H1 (cell line): ENCODE measurements at regions not wholly inside any gene's neighbourhood (a gene's known extent, or its start where the extent isn't known, plus 50 kb on each side); places are given as distances from the start of the nearest gene placed in this dataset.

Source experiments
- CHD1 ChIP-seq: IDR thresholded peaks from 2 replicates; pipeline ENCODE4 v1.6.1; 2012; ENCODE audit warnings: low read depth, low read length, improper control_type of control experiment
- CREB1 ChIP-seq: IDR thresholded peaks from 2 replicates; pipeline ENCODE4 v1.6.1; 2012; ENCODE audit warnings: inconsistent platforms
- TF ChIP-seq, protein P1 (sequence below): fragments of 300-600 bp; sonication (generic); IDR thresholded peaks from 2 replicates; pipeline ENCODE4 v1.7.1; 2012; ENCODE audit warnings: low read length, moderate library complexity, mild to moderate bottlenecking, inconsistent platforms; ENCODE audit not compliant: insufficient replicate concordance
- TF ChIP-seq, protein P2 (sequence below), 3 experiments: IDR thresholded peaks; 1 replicate in 2 of 3; 2 replicates in 1 of 3; pipeline versions ENCODE4 v1.5.1 to v1.6.1; 2011; ENCODE audit warnings: low read length in 3 of 3, mild to moderate bottlenecking in 3 of 3, inconsistent platforms in 2 of 3, low read depth in 1 of 3, moderate library complexity in 1 of 3; ENCODE audit not compliant: insufficient read depth in 1 of 3; ENCODE audit errors: control extremely low read depth in 1 of 3

DNA sequence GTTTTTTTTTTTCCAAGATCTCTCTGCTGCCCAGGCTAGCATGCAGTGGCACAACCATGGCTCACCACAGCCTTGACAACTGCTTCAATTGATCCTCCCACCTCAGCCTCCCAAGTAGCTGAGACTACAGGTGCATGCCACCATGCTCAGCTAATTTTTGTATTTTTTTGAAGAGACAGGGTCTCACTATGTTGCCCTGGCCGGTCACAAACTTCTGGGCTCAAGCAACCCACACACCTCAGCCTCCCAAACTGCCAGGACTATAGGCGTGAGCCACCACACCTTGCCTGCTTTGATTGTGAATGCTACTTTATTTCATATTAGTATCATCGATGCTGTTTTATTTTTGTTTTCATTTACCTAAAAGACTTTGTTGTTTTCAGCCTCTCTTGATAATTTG, 81.5 kb upstream of the GNAZ start (continued):
- TF ChIP-seq, protein P1, sequence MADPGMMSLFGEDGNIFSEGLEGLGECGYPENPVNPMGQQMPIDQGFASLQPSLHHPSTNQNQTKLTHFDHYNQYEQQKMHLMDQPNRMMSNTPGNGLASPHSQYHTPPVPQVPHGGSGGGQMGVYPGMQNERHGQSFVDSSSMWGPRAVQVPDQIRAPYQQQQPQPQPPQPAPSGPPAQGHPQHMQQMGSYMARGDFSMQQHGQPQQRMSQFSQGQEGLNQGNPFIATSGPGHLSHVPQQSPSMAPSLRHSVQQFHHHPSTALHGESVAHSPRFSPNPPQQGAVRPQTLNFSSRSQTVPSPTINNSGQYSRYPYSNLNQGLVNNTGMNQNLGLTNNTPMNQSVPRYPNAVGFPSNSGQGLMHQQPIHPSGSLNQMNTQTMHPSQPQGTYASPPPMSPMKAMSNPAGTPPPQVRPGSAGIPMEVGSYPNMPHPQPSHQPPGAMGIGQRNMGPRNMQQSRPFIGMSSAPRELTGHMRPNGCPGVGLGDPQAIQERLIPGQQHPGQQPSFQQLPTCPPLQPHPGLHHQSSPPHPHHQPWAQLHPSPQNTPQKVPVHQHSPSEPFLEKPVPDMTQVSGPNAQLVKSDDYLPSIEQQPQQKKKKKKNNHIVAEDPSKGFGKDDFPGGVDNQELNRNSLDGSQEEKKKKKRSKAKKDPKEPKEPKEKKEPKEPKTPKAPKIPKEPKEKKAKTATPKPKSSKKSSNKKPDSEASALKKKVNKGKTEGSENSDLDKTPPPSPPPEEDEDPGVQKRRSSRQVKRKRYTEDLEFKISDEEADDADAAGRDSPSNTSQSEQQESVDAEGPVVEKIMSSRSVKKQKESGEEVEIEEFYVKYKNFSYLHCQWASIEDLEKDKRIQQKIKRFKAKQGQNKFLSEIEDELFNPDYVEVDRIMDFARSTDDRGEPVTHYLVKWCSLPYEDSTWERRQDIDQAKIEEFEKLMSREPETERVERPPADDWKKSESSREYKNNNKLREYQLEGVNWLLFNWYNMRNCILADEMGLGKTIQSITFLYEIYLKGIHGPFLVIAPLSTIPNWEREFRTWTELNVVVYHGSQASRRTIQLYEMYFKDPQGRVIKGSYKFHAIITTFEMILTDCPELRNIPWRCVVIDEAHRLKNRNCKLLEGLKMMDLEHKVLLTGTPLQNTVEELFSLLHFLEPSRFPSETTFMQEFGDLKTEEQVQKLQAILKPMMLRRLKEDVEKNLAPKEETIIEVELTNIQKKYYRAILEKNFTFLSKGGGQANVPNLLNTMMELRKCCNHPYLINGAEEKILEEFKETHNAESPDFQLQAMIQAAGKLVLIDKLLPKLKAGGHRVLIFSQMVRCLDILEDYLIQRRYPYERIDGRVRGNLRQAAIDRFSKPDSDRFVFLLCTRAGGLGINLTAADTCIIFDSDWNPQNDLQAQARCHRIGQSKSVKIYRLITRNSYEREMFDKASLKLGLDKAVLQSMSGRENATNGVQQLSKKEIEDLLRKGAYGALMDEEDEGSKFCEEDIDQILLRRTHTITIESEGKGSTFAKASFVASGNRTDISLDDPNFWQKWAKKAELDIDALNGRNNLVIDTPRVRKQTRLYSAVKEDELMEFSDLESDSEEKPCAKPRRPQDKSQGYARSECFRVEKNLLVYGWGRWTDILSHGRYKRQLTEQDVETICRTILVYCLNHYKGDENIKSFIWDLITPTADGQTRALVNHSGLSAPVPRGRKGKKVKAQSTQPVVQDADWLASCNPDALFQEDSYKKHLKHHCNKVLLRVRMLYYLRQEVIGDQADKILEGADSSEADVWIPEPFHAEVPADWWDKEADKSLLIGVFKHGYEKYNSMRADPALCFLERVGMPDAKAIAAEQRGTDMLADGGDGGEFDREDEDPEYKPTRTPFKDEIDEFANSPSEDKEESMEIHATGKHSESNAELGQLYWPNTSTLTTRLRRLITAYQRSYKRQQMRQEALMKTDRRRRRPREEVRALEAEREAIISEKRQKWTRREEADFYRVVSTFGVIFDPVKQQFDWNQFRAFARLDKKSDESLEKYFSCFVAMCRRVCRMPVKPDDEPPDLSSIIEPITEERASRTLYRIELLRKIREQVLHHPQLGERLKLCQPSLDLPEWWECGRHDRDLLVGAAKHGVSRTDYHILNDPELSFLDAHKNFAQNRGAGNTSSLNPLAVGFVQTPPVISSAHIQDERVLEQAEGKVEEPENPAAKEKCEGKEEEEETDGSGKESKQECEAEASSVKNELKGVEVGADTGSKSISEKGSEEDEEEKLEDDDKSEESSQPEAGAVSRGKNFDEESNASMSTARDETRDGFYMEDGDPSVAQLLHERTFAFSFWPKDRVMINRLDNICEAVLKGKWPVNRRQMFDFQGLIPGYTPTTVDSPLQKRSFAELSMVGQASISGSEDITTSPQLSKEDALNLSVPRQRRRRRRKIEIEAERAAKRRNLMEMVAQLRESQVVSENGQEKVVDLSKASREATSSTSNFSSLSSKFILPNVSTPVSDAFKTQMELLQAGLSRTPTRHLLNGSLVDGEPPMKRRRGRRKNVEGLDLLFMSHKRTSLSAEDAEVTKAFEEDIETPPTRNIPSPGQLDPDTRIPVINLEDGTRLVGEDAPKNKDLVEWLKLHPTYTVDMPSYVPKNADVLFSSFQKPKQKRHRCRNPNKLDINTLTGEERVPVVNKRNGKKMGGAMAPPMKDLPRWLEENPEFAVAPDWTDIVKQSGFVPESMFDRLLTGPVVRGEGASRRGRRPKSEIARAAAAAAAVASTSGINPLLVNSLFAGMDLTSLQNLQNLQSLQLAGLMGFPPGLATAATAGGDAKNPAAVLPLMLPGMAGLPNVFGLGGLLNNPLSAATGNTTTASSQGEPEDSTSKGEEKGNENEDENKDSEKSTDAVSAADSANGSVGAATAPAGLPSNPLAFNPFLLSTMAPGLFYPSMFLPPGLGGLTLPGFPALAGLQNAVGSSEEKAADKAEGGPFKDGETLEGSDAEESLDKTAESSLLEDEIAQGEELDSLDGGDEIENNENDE, result no peak
- TF ChIP-seq, protein P2, sequence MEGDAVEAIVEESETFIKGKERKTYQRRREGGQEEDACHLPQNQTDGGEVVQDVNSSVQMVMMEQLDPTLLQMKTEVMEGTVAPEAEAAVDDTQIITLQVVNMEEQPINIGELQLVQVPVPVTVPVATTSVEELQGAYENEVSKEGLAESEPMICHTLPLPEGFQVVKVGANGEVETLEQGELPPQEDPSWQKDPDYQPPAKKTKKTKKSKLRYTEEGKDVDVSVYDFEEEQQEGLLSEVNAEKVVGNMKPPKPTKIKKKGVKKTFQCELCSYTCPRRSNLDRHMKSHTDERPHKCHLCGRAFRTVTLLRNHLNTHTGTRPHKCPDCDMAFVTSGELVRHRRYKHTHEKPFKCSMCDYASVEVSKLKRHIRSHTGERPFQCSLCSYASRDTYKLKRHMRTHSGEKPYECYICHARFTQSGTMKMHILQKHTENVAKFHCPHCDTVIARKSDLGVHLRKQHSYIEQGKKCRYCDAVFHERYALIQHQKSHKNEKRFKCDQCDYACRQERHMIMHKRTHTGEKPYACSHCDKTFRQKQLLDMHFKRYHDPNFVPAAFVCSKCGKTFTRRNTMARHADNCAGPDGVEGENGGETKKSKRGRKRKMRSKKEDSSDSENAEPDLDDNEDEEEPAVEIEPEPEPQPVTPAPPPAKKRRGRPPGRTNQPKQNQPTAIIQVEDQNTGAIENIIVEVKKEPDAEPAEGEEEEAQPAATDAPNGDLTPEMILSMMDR (IDR thresholded peaks at IDR 0.05; ENCODE audit: control extremely low read depth in 1 of 3, insufficient read depth in 1 of 3, low read depth in 1 of 3, low read length in 3 of 3), result no peak
- TF ChIP-seq CREB1 (no peak), CHD1 (no peak)
